Renal cortex interstitium (tissue), 11 donors: ENCODE measurements at regions not wholly inside any gene's neighbourhood (a gene's known extent, or its start where the extent isn't known, plus 50 kb on each side); places are given as distances from the start of the nearest gene placed in this dataset.
A peak's percentile ranks its signal among the peaks of the same experiment; 100 is the strongest.
"Not testable (repeated sequence)": the region's sequence is repeated elsewhere in the genome, so short reads cannot be mapped to it uniquely, and the experiment has no call there.

Experiments
- DNase-seq, 11 donors: peaks; one replicate each; pipeline ENCODE4 v3.0.0-alpha.2; 2013; ENCODE audit warnings: low read depth in 9 of 11, low spot score in 4 of 11; ENCODE audit errors: extremely low read depth in 1 of 11

DNA sequence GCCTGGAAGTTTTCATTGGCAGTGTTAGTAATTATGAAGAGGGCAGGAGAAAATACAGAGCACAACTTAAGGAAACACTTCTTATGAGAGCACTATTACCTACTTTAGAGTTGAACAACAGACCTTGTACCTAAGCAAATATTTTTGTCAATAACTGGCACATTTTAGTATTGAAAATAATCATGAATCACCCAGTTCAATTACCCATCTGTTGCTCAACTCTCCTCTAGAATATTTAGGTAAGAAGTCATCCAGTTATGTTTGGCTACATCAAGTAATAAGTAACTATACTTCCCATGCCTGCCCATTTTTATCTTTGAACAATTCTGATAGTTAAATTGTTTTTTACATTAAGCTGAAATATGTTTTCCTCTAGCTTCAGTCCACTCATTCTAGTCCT is 893.4 kb downstream of the DIAPH3 start:
- no peak for DNase-seq

DNA sequence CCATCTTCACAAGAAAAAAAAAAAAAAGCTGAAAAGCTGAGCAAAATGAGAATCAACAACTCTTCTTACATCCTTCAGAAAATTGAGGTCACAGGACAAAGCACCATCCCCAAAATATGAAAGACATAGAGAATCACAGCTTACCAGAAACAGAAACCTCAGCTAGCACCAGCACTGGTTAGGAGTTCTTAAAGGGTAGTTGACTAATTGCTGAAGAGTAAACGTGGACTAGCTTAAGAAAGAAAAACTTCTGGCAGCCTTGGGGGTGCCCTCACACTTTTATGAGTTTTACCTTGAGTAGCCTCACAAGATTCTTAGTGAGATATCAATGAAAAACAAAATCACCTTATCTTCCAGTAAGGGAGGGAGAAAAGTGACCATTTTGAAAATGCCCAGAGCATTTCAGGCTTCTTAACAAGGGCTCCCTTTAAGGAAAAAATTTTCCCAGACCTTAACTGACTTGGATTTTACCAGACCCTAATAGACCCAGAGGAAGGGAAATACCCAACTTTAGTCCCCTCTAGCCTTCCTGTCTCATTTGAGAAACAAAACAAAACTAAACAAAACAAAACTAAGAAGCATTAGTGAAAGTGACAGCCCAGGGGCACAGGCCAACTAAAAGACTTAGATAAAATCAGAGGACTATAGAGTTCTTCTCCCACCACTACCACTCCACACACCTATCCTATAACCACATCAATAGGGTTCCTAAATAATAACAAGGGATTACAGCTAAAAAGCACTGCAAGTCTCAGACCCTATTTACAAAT is 888.6 kb downstream of the DIAPH3 start:
- no peak for DNase-seq

DNA sequence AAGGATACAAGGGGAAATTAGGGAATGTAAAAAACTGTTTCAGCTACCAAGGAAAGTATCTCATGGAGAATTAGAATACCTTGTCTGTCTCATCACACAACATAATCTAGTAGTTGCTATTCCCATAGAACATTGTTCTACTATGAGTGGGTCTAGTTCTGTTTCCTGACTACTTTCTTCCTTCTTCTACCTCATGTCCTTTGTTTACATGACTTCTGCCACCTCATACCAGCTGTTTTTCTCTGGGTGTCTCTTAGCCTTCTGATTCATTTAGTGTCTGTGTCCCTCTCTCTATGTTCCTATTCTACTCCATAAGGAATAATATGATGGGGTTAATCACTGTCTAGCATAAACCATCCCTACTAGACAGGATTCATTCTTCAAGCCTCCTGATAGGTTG is 887.3 kb downstream of the DIAPH3 start:
- DNase-seq: no peak

GRCh38 chr13:59277106-59277505 is 886.6 kb downstream of the DIAPH3 start:
- no peak for DNase-seq

DNA sequence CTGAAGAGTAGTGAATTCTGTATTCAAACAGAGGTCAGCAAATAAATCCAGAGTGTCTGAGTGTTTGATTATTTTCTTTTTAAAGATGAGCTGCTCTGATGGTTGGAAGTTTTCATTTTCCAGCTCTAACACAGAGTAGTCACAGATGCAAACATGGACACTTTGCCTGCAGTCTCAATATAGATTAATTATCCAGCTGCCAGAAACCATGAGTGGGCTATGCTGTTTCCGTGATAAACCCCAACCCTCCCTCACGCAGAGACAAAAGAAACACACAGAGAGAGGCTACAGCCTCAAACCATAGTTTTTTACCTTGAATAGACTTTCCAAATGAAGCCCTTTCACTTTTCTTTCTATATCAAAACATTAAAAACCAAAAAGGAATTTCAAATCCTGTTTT is 884.7 kb downstream of the DIAPH3 start:
- DNase-seq: no peak

GRCh38 chr13:59279576-59279975 is 884.2 kb downstream of the DIAPH3 start:
- DNase-seq: no peak

DNA sequence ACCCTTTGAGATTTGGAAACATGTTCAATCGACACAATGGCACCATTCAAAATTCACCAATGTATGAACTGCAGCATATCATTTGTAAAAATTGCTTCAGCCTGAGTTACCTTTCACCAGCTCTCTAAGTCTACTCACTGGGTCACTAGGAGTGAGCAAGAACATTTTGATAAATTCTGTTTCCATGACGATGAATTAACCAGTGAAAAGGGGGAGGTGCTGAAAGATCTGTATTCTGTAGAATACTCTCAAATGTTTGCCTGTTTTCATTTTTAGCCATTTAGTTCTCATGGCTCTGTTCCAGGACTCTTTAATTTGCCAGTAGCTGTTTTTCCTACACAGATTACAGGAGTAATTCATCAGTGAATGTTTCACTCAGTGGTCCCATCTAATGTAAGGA is 883.4 kb downstream of the DIAPH3 start:
- DNase-seq: no peak

DNA sequence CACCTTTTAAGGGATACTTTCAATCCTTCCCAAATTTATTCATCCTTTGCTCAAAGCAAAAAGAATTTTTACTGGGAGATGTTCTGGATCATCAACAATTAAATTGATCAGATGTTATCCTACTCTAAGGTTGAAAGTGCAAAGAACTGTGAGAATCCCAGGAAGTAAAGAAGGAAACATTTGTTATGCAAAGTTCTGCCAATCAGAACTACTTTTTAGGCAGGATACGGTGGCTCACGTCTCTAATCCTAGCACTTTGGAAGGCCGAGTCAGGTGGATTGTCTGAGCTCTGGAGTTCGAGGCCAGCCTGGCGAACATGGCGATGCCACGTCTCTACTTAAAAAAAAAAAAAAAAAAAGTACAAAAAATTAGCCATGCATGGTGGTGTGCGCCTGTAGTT is 882.3 kb downstream of the DIAPH3 start:
- no peak for DNase-seq

DNA sequence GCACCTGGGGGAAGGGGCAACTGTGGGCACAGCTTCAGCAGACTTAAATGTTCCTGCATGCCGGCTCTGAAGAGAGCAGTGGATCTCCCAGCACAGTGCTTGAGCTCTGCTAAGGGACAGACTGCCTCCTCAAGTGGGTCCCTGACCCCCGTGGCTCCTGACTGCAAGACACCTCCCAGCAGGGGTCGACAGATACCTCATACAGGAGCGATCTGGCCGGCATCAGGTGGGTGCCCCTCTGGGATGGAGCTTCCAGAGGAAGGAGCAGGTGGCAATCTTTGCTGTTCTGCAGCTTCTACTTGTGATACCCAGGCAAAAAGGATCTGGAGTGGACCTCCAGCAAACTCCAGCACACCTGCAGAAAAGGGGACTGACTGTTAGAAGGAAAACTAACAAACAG is 871.5 kb downstream of the DIAPH3 start:
- not testable (repeated sequence) for DNase-seq

DNA sequence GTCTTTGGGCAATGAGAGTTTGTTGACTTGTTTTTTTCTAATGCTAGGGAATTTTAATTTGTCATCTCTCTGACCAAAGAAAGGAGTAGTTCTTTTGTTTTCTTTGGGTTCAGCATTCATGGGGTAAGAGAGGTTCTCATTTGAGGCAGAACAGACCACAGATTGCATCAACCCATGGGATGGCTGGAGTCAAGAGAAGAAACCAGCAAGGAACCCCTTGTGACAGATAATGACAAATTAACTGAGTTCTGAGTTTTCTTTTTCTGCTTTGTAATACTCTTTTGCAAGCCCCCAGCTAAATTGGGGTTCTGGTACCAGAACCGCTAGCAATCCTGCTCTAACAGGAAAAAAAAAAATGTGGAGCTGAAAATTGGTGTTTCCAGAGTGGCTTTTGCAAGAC is 864.1 kb downstream of the DIAPH3 start:
- DNase-seq: no peak

- DNase-seq: no peak
Measured at GRCh38 chr13:59300355-59301173, 863.2 kb downstream of the DIAPH3 start.

- no peak for DNase-seq
Measured at GRCh38 chr13:59301174-59301567, 862.6 kb downstream of the DIAPH3 start.

DNA sequence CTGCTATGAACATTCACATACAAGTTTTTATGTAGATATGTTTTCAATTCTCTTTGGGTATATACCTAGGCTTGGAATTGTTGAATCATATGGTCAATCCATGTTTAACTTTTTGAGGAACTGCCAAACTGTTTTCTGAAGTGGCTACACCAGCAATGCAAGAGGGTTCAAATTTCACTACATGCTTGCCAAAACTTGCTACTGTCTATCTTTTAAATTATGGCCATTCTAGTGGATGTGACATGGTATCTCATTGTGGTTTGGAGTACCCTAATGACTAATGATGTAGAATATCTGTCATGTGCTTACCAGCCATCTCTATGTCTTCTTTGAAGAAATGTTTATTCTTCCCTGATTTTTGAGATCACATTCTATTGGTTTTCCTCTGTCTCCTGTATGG is 860.3 kb downstream of the DIAPH3 start:
- no peak for DNase-seq

DNA sequence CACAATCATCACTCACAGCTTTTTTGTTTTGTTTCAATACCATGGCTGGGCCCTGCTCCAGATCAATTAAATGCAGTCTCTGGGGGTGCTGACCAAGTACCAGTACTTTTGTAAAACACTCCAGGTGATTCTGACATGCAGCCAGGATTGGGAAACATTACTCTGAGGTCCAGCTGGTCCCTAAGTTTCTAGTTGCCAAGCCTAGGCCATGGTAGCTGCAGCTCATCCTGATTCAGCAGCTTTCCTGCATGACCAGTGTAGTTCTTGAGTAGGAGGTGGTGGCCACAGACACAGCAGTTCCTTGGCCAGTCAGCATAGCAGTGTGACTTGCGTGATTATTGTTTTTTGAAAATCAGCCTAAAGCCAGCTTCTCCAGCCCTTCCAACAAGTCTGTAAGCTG is 859.1 kb downstream of the DIAPH3 start:
- no peak for DNase-seq

GRCh38 chr13:59305896-59306295 is 857.8 kb downstream of the DIAPH3 start:
- DNase-seq: no peak

DNA sequence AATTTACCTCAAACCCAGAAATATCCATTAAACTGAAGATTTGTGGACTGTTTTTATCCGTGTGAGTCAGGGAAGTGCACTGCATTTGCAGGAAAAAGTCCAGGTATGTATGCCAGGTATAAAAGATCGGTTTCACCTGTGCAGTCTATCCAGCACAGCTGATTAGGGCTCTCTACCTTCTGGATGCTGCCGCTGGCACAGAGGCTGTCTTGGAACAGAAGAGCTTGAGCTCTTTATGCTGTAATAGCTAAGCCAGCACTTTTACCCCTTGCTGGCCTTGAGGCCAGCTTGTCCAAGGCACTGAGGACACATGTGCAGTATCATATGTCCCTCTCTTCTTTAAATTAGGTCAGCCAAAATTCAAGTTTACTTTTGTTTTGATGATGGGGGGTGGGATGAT is 851.0 kb downstream of the DIAPH3 start:
- no peak for DNase-seq

DNA sequence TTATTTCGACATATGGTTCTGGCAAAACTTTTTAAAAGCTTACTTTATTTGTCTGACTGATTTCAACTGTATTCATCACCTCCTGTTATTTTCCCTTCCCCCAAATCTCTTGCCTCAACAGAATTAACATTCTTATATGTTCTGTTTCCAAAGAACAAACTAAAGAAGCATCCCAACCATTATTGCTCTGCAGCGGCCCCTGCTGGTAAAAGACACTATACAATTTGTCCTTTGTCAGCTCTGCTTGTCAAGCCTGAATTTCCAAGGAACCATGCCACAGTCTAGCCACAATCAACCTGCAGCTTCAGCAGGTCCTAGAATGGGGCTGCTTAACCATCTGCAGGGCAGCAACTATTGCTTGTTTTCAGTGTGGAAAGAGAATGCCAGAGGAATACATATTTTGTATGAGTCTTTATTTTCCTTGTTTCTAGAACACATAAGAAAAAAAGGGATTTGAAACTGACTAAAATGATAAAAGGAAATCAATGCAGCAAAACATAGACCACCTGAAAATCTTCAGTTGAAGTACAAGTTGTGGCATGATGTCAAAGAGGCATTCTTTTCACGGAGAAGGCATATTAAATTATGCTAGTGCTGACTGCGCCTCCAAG is 845.3 kb downstream of the DIAPH3 start:
- peak; percentile 44 to 91 (median 66) for DNase-seq

DNA sequence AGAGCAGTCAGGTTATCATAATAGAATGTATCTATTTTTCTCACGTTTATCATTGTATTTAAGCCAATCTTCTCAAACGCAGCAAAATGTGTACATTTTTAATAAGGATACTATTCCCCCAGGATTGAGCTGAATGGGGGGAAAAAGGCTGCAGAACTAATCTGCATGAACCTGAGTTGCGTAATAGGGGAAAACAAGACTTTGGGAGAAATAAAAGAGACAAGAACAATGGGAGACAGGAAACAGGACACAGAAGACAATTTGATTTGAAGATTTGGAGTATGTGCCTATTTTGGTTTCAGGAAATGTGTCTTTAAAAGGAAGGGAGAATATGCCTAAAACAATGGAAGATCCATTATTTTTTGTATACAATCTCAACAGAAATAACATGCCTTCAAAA is 844.5 kb downstream of the DIAPH3 start:
- no peak for DNase-seq

DNA sequence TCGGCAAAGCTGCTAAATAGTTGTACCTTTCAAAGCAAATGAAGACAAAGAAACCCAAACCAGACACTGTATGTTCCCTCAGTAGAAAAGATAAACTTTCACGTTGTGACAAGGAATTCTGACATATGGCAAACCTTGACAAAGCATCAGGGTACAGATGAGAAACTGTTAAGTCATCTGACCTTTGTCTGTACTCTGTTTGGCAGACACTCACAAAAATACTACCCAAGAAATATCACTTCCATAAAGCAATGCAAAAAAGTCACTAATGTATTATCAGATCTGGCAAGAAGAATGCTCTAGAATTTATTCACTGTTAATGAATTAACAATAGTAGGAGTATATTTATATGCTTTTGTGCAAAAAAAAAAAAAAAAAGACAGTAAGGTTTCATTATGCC is 843.7 kb downstream of the DIAPH3 start:
- DNase-seq: no peak

DNA sequence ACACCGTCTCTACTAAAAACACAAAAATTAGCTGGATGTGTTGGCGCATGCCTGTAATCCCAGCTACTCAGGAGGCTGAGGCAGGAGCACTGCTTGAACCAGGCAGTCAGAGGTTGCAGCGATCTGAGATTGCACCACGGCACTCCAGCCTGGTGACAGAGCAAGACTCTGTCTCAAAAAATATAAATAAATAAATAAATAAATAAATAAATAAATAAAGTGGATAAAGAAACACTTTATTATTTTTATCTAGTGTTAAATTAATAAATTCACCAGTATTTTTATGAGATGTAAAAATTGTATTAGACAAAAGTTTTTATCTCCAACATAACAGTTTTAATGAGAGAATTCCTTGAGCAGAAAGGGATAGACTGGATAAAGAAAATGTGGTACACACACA is 839.3 kb downstream of the DIAPH3 start:
- DNase-seq: not testable (repeated sequence)
